Endothelial cell of umbilical vein (primary cell): ENCODE measurements at regions not wholly inside any gene's neighbourhood (a gene's known extent, or its start where the extent isn't known, plus 50 kb on each side); places are given as distances from the start of the nearest gene placed in this dataset.

Source experiments
- CTCF ChIP-seq, 2 donors: IDR thresholded peaks; 1 replicate in 1 of 2; 2 replicates in 1 of 2; pipeline ENCODE4 v1.5.1; 2011; ENCODE audit warnings: low read length in 2 of 2, mild to moderate bottlenecking in 2 of 2, moderate library complexity in 2 of 2, control low read depth in 1 of 2, inconsistent platforms in 1 of 2, low read depth in 1 of 2; ENCODE audit not compliant: insufficient read depth in 1 of 2; ENCODE audit errors: extremely low read depth in 1 of 2
- POLR2AphosphoS5 ChIP-seq: IDR thresholded peaks from 2 replicates; pipeline ENCODE4 v1.6.1; 2012; ENCODE audit warnings: low read depth, mild to moderate bottlenecking, control low read depth, low read length, moderate library complexity; ENCODE audit not compliant: insufficient read depth

- no peak for TF ChIP-seq CTCF (IDR thresholded peaks at IDR 0.05; ENCODE audit: extremely low read depth in 1 of 2, insufficient read depth in 1 of 2, low read depth in 1 of 2, low read length in 2 of 2)
- TF ChIP-seq POLR2AphosphoS5: no peak
Observed at GRCh38 chr13:67440236-67440975, 210.3 kb upstream of the PCDH9 start.
